NCI-H1092 (cell line): ENCODE measurements at regions not wholly inside any gene's neighbourhood (a gene's known extent, or its start where the extent isn't known, plus 50 kb on each side); places are given as distances from the start of the nearest gene placed in this dataset.

ENCODE experiments used
- DNase-seq: peaks from one replicate; lab custom pipeline; 2025; lab: John Stamatoyannopoulos, UW

- no peak for DNase-seq
Measured at GRCh38 chr10:29078919-29079318, 210.0 kb upstream of the LYZL1 start.

- no peak for DNase-seq
Measured at GRCh38 chr10:29081231-29081630, 207.6 kb upstream of the LYZL1 start.

DNA sequence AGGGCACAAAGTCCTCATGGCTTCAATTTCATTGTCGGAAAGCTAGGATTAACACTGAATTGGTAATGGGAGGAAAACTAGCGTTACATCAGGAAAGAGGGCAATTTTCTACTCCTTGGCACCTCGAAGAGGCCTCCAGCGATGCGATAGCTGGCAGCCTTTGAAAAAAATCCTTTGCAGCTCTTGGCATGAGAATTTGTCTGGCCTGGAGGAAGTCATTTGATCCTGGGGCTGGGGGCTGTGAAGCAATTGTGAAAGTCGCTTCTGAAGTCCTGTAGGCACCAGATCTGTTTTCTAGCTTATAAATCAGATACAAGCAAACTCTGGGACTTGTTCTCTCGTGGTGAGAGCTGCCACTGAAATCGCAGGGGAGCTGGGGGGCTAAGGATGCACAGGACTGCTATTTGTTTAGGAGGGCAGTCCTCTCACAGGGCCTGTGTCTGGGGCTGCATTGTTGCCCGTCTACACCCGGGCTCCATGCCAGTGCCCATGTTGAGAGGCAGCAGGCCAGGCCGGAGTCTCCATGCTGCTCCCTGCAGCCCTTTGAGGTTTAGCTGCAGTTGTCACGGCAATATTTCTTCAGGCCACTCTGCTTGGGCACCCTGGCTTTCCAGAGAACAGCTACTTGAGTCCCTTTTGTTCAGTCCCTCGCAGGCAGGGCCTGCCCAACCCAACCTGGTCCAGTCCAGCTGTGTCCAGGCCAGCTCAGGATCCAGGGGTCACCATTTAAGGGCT is 206.8 kb upstream of the LYZL1 start:
- peak; percentile 40 for DNase-seq

- no peak for DNase-seq
Measured at GRCh38 chr10:29083096-29083495, 205.8 kb upstream of the LYZL1 start.

DNA sequence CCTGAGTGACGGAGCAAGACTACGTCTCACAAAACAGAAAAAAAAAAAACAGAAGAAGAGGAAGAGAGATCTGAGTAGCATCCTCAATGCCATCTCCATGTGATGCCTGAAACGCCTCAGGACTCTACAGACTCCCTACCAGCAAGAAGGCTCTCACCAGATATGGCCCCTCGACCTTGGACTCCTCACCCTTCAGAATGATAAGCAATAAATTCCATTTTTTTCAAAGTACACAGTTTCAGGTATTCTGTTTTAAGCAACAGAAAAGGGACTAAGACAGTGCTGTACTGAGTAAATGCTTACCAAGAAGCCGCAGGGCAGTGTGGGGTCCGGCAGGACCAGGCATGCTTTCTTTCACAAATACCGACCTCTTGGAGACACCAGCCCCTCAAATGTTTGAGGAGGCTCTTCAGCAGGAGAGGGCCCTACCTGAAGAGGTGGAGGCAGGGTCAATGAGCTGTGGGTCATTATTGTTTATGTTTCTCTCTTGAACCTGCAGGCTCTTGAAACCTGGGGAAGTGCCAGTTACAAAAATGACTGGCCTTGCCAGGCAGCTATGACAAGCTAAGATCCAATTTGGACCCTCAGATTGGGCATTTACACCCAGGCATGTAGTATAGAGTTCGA is 204.1 kb upstream of the LYZL1 start:
- no peak for DNase-seq

- DNase-seq: no peak
Measured at GRCh38 chr10:29089091-29089490, 199.8 kb upstream of the LYZL1 start.

GRCh38 chr10:29096303-29096824 is 192.5 kb upstream of the LYZL1 start:
- DNase-seq: no peak

DNA sequence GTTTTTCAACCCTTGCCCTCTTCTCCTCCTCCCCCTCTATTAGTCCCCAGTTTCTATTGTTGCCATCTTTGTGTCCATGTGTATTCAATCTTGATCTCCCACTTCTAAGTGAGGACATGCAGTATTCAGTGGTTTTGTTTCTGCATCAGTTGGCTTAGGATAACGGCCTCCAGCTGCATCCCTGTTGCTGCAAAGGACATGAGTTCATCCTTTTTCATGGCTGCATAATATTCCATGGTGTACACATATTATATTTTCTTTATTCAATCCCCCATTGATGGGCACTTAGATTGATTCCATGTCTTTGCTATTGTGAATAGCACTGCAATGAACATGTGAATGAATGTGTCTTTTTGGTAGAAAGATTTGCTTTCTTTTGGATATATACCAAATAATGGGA is 190.4 kb upstream of the LYZL1 start:
- DNase-seq: no peak

DNA sequence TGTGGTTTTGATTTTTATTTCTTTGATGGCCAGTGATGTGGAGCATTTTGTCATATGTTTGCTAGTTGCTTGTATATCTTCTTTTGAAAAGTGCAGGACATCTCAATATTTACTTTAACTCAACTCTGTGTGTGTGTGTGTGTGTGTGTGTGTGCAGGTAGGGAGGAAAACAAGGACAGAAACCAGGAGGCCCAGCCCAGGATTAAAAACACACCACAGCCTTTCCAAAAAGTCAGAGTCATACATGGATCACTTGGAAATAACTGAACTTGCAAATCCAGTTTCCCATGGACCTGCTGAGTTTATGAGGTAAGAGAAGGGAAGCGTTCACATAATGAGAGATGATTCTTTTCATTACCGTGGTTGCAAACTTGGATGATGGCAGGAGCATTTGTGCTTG is 189.9 kb upstream of the LYZL1 start:
- no peak for DNase-seq

- DNase-seq: no peak
Measured at GRCh38 chr10:29099415-29099814, 189.5 kb upstream of the LYZL1 start.

DNA sequence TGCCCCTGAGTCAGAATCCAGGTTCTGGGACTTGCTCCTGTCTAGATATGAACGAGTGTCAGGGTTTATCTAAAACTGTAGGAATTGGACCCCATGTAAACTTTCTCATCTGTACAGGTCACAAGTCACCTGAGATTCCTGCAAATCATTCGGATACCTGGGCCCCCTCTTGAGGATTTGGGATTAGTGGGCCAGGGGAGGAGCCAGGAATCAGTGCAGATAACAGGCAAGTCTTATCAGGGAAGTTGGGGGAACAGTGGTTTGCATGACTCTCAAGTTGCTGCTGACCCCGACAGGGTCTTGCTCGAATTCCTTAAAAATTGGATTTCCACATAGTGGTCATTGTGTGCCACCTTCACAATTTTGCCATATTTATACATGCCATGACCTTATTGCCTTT is 188.4 kb upstream of the LYZL1 start:
- no peak for DNase-seq

DNA sequence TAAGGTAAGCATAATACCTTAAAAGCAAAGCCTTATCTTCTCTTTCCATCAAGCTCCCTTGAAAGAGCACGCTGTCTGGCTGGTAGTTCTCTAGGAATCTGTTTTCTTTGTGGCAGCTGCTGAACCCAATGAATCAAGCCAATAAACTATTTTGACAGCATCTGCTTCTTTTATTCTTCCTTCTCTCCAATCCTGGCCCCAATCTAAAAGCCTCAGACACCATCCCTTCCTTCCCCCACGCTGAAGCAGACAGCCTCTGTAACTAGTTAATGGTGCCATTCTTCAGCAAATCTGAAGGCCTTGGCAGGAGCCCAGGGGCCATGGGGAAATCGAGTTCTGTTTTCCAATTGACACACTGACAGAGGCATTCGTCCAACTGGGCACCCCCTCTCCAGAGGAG is 186.6 kb upstream of the LYZL1 start:
- no peak for DNase-seq

DNA sequence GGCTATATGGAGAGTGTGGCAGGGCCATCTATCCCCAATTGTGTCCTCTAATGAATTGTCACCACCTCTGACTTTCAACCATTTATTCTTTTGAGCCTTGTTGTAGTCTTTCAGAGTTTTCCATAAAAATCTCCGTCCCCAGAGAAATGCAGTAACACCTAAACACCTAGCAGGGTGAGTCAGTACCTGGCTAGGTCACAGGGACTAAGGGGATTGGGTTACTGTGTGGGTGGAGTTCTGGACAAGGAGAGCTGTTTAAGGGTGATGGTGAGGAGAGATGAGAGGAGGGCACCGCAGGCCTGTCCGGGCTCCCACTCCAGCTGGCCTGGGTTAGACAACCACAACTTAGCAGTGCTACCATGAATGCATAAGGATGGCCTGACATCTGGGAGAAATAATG is 186.2 kb upstream of the LYZL1 start:
- DNase-seq: no peak

DNA sequence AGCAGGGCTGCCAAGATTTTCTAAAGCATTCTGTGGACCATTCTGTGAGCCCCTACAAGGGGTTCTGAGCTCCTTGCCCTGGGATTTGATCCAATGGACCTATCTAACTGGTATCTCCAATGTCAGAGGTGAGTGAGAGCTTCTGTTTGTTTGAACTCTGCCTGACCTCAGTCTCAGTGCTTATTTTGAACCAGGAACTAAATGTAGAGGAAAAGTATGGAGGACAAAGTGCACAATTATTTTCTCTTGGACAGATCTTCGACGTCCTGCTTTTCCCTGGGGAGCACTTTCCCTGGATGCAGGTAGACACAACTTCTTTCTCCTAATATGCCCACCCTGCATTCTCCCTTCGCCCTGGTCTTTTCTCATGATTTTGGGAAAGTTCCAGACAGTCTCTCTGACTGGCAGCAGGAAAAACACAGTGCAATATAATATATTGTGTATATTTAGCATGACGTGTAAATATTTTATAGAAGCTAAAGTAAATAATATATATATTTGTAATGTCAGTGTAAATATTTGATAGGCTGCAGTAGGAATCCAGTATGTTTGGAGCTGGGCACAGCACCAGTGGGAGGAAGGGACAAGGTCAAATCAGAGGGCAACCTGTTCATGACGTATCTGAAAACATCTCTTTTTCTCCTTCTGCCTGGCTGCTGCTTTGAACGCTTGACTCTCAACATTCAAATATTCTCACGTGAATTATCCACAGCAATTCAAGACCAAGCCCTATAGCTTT is 184.0 kb upstream of the LYZL1 start:
- DNase-seq: no peak

DNA sequence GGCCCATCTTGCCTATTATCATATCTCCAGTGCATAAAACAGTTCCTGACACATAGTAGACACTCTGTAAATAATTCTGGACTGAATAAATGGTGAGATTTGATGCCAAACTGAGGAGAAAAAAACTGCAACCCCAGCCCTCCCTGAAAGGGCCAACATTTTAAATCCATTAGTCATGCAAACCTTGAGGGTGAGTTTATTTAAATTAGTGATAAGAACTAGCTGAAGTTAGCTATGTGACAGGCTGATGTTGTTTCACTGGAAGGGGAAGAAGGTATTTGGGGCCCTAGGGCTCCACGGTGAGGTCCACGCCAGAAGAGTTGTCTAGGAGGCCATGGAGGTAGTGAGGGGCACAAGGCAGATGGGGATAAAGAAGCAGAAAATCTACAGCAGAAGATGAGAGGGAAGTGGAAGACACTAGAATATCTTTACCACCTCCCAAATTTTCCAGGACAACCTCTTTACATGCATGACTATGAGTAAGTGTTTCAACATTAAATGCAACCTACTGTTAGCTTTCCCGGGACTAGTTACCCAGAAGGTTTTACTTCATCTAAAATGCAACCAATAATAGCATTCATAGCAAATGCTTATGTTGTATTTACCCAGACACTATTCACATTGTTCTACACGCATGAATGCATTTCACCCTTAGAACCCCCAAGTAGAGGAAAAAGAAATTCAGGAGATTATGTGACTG is 183.2 kb upstream of the LYZL1 start:
- DNase-seq: no peak

DNA sequence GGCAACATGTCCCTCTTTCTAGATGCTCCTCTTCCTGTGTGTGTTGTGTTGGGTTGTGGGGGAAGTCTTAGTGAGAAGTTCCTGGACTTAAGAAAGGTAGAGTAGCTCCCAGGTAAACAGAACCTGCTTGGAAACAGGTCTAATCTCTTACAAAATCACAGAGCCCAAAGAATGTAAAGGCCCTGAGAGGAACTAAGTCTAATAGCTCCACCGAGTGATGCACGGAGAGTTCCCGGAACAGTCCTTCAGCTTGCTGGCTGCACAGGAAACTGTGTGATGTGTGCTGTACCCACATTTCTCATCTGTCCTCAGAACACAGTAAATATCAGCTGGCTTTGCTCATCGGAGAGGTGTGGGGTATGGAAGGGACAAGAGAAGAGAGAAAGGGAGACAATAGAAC is 182.6 kb upstream of the LYZL1 start:
- no peak for DNase-seq

GRCh38 chr10:29107866-29108498 is 180.9 kb upstream of the LYZL1 start:
- no peak for DNase-seq

- no peak for DNase-seq
Measured at GRCh38 chr10:29109707-29110571, 178.9 kb upstream of the LYZL1 start.

DNA sequence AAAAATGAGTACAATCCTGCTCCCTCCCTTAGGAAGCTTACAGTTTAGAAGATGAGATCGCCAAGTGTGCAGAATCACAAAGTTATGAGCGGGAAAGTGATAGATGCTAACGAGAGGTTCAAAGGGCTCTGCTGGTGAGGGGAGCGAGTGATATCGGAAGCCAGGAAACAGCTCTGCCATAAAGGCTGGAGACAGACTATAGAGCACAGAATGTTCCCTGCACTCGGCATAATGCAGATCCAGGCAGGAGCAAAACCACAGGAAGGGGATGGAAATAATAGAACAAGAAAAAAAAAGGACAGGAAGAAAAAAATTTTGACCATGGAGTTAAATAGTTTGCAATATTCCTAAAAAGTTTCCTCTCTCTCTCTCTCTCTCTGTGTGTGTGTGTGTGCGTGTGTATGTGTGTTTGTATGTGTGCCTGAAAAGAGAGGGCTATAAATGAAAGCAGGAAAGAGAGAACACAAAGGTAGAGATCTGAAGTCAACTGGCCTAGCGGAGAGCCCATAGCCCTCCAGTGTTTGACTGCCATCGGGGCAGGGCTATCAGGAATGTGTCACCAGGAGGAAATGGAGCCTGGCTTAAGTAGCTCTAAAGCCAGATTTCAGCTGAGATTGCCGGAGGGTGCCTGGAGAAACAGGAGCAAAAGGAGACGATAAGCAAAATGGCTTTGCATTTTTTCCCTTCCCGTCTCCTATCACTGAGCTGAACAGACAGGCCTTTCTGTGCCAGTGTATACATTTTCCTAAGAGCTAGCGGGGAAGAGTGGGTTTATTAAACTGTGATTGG is 175.8 kb upstream of the LYZL1 start:
- DNase-seq: no peak

- no peak for DNase-seq
Measured at GRCh38 chr10:29113616-29113945, 175.3 kb upstream of the LYZL1 start.
